GM12891 (cell line): ENCODE measurements at regions not wholly inside any gene's neighbourhood (a gene's known extent, or its start where the extent isn't known, plus 50 kb on each side); places are given as distances from the start of the nearest gene placed in this dataset.

Experiments used
- POLR2A ChIP-seq: IDR thresholded peaks from 2 replicates; pipeline ENCODE4 v1.6.1; 2011; ENCODE audit warnings: low read depth, low read length, control low read depth
- POLR2AphosphoS5 ChIP-seq: IDR thresholded peaks from 2 replicates; pipeline ENCODE4 v1.6.1; 2011; ENCODE audit warnings: low read depth, low read length, control low read depth
- TAF1 ChIP-seq: IDR thresholded peaks from 2 replicates; pipeline ENCODE4 v1.6.1; 2011; ENCODE audit warnings: low read depth, low read length, control low read depth

DNA sequence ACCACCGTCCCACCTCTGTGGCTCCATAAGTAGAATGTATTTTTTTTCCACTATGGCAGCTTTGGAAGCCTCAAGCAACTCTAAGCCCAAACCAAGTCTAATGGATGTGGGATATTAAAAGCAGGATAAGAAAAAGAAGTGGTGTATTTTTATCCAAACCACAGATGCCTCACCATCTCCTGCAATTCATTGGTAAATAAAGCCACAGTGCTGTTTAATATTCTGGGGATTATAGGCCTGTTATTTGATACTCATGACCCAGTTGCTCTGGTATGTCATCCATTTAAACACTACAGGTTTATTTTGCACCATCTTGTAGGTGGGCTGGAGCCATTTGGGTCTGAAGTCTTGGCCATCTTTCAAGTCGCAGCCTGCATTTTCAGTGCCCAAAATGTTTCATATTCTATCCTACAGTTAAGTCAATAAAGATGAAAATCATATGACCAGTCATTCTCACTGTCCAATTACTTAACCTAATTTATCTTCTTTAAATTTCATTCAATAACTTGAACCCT is 279.5 kb upstream of the EPHA4 start:
- no peak for TF ChIP-seq POLR2A
- no peak for TF ChIP-seq POLR2AphosphoS5
- TF ChIP-seq TAF1 = no peak
